ENCODE measurements at regions not wholly inside any gene's neighbourhood (a gene's known extent, or its start where the extent isn't known, plus 50 kb on each side); places are given as distances from the start of the nearest gene placed in this dataset.
"Not testable (repeated sequence)": the region's sequence is repeated elsewhere in the genome, so short reads cannot be mapped to it uniquely, and the experiment has no call there.

GRCh38 chr2:16035747-16036745 is 95.7 kb downstream of the MYCN start:
- no peak for DNase-seq

GRCh38 chr2:16034975-16035746 is 94.8 kb downstream of the MYCN start:
- DNase-seq, result no peak

GRCh38 chr2:16034151-16034974 is 94.0 kb downstream of the MYCN start:
- no peak for DNase-seq

GRCh38 chr2:16033032-16033293 is 92.6 kb downstream of the MYCN start:
- no peak for DNase-seq

GRCh38 chr2:16032282-16033031 is 92.1 kb downstream of the MYCN start:
- no peak for DNase-seq

GRCh38 chr2:16031848-16032159 is 91.5 kb downstream of the MYCN start:
- no peak for DNase-seq

- DNase-seq, result no peak
Measured at GRCh38 chr2:16031058-16031847, 90.9 kb downstream of the MYCN start.

- DNase-seq, result no peak
Measured at GRCh38 chr2:16030206-16031057, 90.1 kb downstream of the MYCN start.

GRCh38 chr2:16028644-16029043 is 88.3 kb downstream of the MYCN start:
- no peak for DNase-seq

GRCh38 chr2:16026816-16027501 is 86.6 kb downstream of the MYCN start:
- DNase-seq, result no peak

- DNase-seq, result no peak
Measured at GRCh38 chr2:16025876-16026640, 85.7 kb downstream of the MYCN start.

- no peak for DNase-seq
Measured at GRCh38 chr2:16025211-16025875, 85.0 kb downstream of the MYCN start.

- not testable (repeated sequence) for DNase-seq
Measured at GRCh38 chr2:16024628-16025027, 84.3 kb downstream of the MYCN start.

GRCh38 chr2:16023506-16024360 is 83.4 kb downstream of the MYCN start:
- DNase-seq, result no peak

GRCh38 chr2:16022548-16023240 is 82.3 kb downstream of the MYCN start:
- no peak for DNase-seq

GRCh38 chr2:16021611-16022363 is 81.4 kb downstream of the MYCN start:
- no peak for DNase-seq
